ENCODE measurements at regions not wholly inside any gene's neighbourhood (a gene's known extent, or its start where the extent isn't known, plus 50 kb on each side); places are given as distances from the start of the nearest gene placed in this dataset.

- Histone ChIP-seq H4K20me1 (ENCODE audit: control insufficient read depth, insufficient read depth, low read depth, low read length) (no peaks in the 10 kb centered on the region), H3K4me3 (ENCODE audit: low read length) (no peak overlapping the region), H3K9me3 (ENCODE audit: control insufficient read depth, insufficient read depth, low read length) (no peaks in the 10 kb centered on the region), H3F3A (ENCODE audit: control insufficient read depth, insufficient read depth) (no peaks in the 10 kb centered on the region), H3K9me2 (replicated peaks; ENCODE audit: control insufficient read depth, low read length) (no peaks in the 10 kb centered on the region), H3K27me3 (ENCODE audit: control insufficient read depth, low read length) (peaks cover 3% of the 10 kb centered on the region; the same call in 1 of the 2 replicates), H3K79me2 (ENCODE audit: control insufficient read depth, low read length) (no peaks in the 10 kb centered on the region), H3K36me3 (ENCODE audit: control insufficient read depth, low read length) (no peaks in the 10 kb centered on the region), H3K4me1 (ENCODE audit: control insufficient read depth, low read length) (no peaks in the 10 kb centered on the region), H3K27ac (ENCODE audit: low read depth, low read length) (no peak overlapping the region), H3K4me2 (ENCODE audit: low read length) (no peak overlapping the region)
- TF ChIP-seq EZH2phosphoT487 (IDR thresholded peaks at IDR 0.05; ENCODE audit: borderline replicate concordance, low read length) (no peak), CTCF (IDR thresholded peaks at IDR 0.05; ENCODE audit: low read depth, low read length, poor library complexity, severe bottlenecking) (no peak)
Measured at GRCh38 chr5:2021484-2022176, 138.9 kb upstream of the IRX4 start.

- Histone ChIP-seq H3K9me2 (replicated peaks; ENCODE audit: control insufficient read depth, low read length) (no peaks in the 10 kb centered on the region), H3F3A (ENCODE audit: control insufficient read depth, insufficient read depth) (no peaks in the 10 kb centered on the region), H3K4me2 (ENCODE audit: low read length) (no peak overlapping the region), H3K36me3 (ENCODE audit: control insufficient read depth, low read length) (no peaks in the 10 kb centered on the region), H4K20me1 (ENCODE audit: control insufficient read depth, insufficient read depth, low read depth, low read length) (no peaks in the 10 kb centered on the region), H3K4me3 (ENCODE audit: low read length) (no peak overlapping the region), H3K4me1 (ENCODE audit: control insufficient read depth, low read length) (no peaks in the 10 kb centered on the region), H3K9me3 (ENCODE audit: control insufficient read depth, insufficient read depth, low read length) (no peaks in the 10 kb centered on the region), H3K79me2 (ENCODE audit: control insufficient read depth, low read length) (no peaks in the 10 kb centered on the region), H3K27me3 (ENCODE audit: control insufficient read depth, low read length) (0 out of 2 replicates have a peak, but pooled peaks cover 3% of the 10 kb centered on the region), H3K27ac (ENCODE audit: low read depth, low read length) (no peak overlapping the region)
- TF ChIP-seq EZH2phosphoT487 (IDR thresholded peaks at IDR 0.05; ENCODE audit: borderline replicate concordance, low read length) (no peak), CTCF (IDR thresholded peaks at IDR 0.05; ENCODE audit: low read depth, low read length, poor library complexity, severe bottlenecking) (no peak)
Measured at GRCh38 chr5:2020730-2021129, 138.0 kb upstream of the IRX4 start.

GRCh38 chr5:2019716-2020115 is 137.0 kb upstream of the IRX4 start:
- Histone ChIP-seq H4K20me1 (ENCODE audit: control insufficient read depth, insufficient read depth, low read depth, low read length) (no peaks in the 10 kb centered on the region), H3K4me1 (ENCODE audit: control insufficient read depth, low read length) (no peaks in the 10 kb centered on the region), H3K9me3 (ENCODE audit: control insufficient read depth, insufficient read depth, low read length) (no peaks in the 10 kb centered on the region), H3K36me3 (ENCODE audit: control insufficient read depth, low read length) (no peaks in the 10 kb centered on the region), H3K4me3 (ENCODE audit: low read length) (no peak overlapping the region), H3K9me2 (replicated peaks; ENCODE audit: control insufficient read depth, low read length) (no peaks in the 10 kb centered on the region), H3K4me2 (ENCODE audit: low read length) (no peak overlapping the region), H3K27ac (ENCODE audit: low read depth, low read length) (no peak overlapping the region), H3K79me2 (ENCODE audit: control insufficient read depth, low read length) (no peaks in the 10 kb centered on the region), H3F3A (ENCODE audit: control insufficient read depth, insufficient read depth) (no peaks in the 10 kb centered on the region), H3K27me3 (ENCODE audit: control insufficient read depth, low read length) (no peaks in the 10 kb centered on the region)
- TF ChIP-seq EZH2phosphoT487 (IDR thresholded peaks at IDR 0.05; ENCODE audit: borderline replicate concordance, low read length), result no peak
- no peak for TF ChIP-seq CTCF (IDR thresholded peaks at IDR 0.05; ENCODE audit: low read depth, low read length, poor library complexity, severe bottlenecking)

Measured in DOHH2 (cell line).